Putamen (tissue), 1 donor: ENCODE measurements at regions not wholly inside any gene's neighbourhood (a gene's known extent, or its start where the extent isn't known, plus 50 kb on each side); places are given as distances from the start of the nearest gene placed in this dataset.
"Not testable (repeated sequence)": the region's sequence is repeated elsewhere in the genome, so short reads cannot be mapped to it uniquely, and the experiment has no call there.

Experiments used
- DNase-seq: peaks from one replicate; pipeline ENCODE4 v3.0.0-alpha.2; 2016; ENCODE audit warnings: low spot score

DNA sequence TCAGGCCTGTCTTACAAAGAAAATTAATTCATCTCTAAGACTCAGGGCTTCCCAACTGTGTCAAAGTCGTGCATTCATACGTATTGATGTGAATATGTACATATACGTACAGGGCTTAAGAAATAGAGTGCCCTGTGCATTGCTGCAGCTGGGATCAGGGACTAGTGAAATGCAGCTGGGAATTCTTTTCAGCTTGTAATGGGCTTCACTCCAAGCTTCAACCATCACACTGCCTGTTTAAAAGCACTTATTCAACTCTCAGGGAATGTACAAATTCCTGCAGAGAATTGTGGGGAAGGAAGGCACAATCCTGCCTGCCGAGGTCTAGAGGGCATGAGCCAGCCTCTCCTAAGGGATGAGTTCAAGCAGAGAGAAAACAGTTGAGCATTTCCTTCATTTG, 59.6 kb upstream of the MAN2A1 start:
- no peak for DNase-seq

DNA sequence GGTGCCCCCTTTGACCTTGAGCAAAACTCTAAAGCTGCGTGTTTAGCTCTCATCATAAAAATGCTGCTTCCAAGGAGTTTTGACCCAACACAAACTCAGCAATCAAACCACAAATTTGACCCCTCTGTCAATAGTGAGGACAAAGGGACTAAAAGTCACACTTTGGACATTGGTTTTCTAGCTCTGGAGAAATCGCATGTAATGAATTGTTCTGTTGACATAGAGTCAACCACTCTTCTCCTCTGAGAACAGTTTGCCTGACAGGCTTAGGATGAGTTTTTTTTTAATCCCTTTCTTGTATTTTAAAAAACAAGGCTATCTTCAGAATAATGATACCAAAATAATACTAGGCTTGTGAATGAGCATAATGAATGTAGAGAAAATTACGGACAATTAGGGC, 61.1 kb upstream of the MAN2A1 start:
- no peak for DNase-seq

DNA sequence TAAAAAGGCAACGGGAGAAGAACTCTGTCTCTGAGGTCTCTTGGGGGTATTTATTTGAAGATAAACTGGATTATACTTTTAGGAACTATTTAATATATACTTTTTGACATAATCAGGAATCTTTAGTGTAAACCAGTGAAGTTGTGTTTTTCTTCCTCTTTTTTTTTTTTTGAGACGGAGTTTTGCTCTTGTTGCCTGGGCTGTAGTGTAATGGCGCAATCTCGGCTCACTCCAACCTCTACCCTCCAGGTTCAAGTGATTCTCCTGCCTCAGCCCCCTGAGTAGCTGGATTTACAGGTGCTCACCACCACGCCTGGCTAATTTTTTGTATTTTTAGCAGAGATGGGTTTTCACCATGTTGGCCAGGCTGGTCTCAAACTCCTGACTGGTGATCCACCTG, 68.5 kb upstream of the MAN2A1 start:
- not testable (repeated sequence) for DNase-seq

DNA sequence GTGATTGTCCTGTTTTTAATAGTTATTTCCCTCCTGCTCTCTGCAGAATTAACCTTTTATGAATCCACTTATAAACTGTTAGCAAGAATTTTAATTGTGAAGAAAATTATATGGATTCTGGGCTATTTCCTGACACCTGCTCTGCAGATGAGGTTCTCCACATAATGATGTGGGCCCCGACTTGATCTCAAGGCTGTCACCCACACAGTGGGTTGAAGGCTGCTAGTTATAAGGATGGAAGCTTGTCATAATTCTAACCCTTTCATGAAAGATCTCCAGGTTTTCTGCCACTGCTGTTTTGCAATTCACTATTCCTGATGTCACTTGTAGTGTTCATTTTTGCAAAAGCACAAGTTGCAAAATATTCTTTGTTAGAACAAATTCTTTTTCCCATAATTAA, 69.1 kb upstream of the MAN2A1 start:
- DNase-seq = peak; percentile 68

DNA sequence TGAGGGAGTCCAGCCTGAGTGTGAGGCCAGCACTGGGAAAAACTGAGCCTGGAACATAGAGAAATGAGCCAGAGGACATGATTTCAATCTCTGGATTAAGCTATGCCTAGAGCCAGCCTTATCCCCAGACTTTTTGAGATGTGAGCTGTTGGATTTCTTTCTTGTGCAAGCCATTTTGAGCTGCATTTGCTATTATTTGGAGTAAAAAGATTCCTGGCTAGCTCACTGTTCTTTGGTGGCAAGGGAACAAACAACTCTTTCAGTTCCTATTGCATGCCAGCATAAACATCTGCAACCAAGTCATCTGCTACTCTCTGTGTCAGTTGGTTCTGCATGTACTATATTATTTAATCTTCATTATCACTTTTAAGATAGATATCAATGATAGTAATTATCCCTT, 70.1 kb upstream of the MAN2A1 start:
- peak; percentile 89 for DNase-seq

DNA sequence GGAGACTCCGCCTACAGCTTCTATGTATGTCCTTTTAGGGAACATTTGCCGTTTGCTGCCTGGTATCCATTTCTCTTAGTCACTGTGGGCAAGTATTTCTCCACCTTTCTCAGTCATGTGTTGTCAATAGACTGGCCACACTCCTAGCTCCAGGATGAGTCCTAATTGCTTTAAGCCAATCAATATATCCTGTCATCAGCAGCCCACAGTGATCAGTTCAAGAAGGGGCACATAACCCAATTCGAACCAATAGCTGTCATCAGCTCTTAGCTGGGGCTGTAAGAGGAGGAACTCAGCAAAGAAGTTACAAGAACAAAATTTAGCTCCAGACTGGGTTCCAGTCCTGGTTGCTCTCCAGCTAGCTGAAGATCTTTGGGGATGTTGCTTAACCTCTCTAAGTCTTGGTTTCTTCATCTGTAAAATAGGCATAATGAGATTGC, 70.7 kb upstream of the MAN2A1 start:
- DNase-seq = peak; percentile 31

DNA sequence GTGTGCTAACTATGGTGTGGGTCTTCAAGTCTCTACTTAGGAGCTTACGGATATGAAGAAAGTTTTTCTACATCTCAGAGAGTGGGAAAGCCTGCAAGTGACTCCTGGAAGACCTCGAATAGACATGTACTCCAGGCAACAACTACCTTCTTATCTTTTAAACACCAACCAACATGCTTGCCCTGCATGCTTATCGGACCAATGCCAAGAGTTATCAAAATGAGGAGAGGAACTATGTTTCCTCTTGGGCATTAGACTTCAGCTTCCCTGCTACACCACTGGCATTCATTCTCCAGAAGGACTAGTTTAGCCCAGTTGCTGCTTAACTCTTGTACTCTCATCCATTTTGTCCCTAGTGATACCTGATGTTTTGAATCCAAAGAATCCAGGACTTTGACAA, 74.7 kb upstream of the MAN2A1 start:
- DNase-seq = no peak

DNA sequence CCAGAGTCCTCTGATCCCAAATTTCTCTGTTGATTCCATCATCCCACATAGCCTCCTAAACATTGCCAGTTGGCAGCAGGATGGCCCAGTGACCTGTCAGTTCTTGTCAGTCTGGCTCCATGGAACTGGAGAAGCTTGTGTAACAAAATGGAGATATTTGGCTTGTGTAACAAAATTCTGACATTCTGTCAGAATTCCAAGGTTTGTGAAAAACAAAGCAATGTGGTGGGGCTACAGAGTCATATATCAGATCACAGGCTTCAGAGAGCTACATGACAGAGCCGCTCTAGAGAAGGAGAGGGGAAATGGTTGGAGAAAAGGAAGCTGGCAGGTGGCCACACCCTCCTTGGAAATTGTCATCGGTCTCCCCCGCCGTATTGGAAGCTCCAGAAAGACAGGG, 75.4 kb upstream of the MAN2A1 start:
- DNase-seq = no peak

GRCh38 chr5:109612278-109612905, 77.3 kb upstream of the MAN2A1 start:
- DNase-seq = peak; percentile 94

DNA sequence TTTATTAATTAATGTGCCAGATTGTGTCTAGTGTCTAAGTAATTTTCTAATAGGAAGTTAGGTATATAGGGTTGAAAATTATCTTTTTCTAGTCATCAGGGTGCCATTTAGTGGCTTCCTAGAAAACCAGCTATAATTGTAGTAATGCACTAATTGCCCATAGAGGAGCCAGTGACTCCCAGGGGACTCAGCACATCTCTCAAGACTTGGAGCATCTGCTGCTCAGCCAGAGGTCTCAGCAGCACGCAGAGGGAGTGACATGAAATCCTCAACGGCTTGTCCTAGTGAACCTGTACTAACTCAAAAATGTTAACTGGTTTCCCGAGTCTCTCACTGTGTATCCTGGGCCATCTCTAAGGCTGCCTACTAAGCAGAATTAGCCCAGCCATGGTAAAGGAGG, 78.2 kb upstream of the MAN2A1 start:
- DNase-seq = peak; percentile 25

- no peak for DNase-seq
These were observed 78.7 kb upstream of the MAN2A1 start for GRCh38 chr5:109611061-109611460.

GRCh38 chr5:109610581-109610980, 79.1 kb upstream of the MAN2A1 start:
- DNase-seq = no peak

DNA sequence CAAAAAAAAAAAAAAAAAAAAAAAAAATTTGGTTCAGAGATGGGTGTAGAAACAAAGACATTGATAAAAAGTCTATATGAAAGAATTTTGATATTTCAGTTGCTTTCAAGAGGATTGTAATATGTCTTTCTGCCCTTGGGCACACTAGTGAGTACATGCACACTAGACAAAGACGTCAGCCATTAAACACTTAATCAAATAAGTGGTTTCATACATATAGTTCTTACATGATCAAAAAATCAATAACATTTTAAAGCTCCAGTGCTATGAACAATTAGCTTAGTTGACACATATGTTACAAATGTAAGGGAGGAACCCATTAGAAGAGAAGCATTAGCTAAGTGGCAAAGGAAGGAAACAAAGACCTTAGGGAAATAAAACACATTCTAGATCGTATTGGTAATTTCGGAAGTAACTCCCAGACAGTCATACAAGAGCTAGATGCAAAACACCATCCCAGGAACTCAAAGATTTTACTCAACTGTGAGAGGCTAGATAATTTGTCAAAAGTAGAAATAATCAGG, 84.5 kb upstream of the MAN2A1 start:
- no peak for DNase-seq

GRCh38 chr5:109604758-109605157, 85.0 kb upstream of the MAN2A1 start:
- no peak for DNase-seq

- DNase-seq = no peak
These were observed 88.0 kb upstream of the MAN2A1 start for GRCh38 chr5:109601736-109602135.

- no peak for DNase-seq
These were observed 91.8 kb upstream of the MAN2A1 start for GRCh38 chr5:109597893-109598292.

- no peak for DNase-seq
These were observed 95.5 kb upstream of the MAN2A1 start for GRCh38 chr5:109594217-109594616.

DNA sequence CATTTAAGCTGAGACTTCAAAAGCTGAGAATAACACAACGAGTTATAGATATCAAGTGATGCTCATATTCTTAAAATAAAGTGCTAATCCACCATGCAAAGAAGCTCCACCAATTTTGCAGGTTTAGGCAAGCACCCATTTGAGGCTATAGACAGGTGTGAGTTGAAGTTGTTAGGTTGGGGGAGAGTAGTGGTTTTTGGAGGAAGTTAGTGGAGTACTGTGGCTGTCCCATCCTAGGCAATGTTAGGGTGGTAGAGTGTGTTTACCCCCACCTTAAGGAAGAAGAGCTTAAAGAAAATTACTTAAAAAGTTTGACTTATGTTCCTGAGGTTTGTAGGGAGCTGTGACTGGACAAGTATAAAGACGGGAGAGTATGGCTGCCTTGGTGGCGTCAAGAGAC, 98.9 kb upstream of the MAN2A1 start:
- no peak for DNase-seq

DNA sequence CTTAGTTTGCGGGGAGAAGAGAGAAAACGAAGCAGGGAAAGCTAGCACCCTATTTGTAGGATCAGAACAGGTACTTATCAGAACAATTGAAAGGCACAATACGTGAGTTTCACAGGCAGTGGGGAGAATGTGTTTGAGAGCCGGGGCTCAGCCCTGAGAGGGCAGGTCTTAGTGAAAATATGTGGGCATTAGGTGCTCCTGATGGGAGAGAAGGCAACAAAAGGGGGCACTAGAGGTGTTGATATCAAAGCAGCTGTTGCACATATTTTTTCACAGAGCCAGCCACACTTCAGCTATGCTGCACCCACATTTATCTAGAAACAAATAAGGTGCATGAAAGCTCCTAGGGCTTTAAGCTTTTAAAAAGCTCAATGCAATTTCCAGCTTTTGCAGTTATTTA, 99.7 kb upstream of the MAN2A1 start:
- DNase-seq = no peak

DNA sequence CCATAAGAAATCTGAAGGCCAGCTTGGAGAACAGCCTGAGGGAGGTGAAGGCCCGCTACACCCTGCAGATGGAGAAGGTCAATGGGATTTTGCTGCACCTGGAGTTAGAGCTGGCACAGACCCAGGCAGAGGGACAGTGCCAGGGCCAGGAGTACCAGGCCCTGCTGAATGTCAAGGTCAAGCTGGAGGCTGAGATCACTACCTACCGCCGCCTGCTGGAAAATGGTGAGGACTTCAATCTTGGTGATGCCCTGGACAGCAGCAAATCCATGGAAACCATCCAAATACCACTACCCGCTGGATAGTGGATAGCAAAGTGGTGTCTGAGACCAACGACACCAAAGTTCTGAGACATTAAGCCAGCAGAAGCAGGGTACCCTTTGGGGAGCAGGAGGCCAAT, 100.5 kb upstream of the MAN2A1 start:
- DNase-seq = no peak

- DNase-seq = no peak
These were observed 101.3 kb upstream of the MAN2A1 start for GRCh38 chr5:109588281-109589035.

- no peak for DNase-seq
These were observed 104.6 kb upstream of the MAN2A1 start for GRCh38 chr5:109584986-109585599.

- no peak for DNase-seq
These were observed 109.5 kb upstream of the MAN2A1 start for GRCh38 chr5:109580225-109580624.
